Fibroblast of pulmonary artery (primary cell): ENCODE measurements at regions not wholly inside any gene's neighbourhood (a gene's known extent, or its start where the extent isn't known, plus 50 kb on each side); places are given as distances from the start of the nearest gene placed in this dataset.
A peak's percentile ranks its signal among the peaks of the same experiment; 100 is the strongest.

ENCODE experiments used
- DNase-seq: peaks from one replicate; pipeline ENCODE4 v3.0.0-alpha.2; 2010; ENCODE audit warnings: low read depth
- H3K4me3 ChIP-seq: replicated peaks from 2 replicates; pipeline ENCODE4 v1.5.1; 2011; ENCODE audit warnings: low read depth, mild to moderate bottlenecking, control low read depth, low read length, moderate library complexity
- CTCF ChIP-seq: IDR thresholded peaks from 2 replicates; pipeline ENCODE4 v1.5.1; 2011; ENCODE audit warnings: mild to moderate bottlenecking, control low read depth, low read length, inconsistent platforms; ENCODE audit errors: missing control alignments

- DNase-seq = peak; percentile 14
- TF ChIP-seq CTCF = no peak
- no peak overlapping the region for H3K4me3 ChIP-seq
Observed at GRCh38 chr5:54908774-54909525, 76.4 kb downstream of the ESM1 start.

GRCh38 chr5:54905942-54906537 lies 79.4 kb downstream of the ESM1 start:
- peak; percentile 73 for TF ChIP-seq CTCF
- H3K4me3 ChIP-seq = no peak overlapping the region
- DNase-seq = peak; percentile 87

GRCh38 chr5:54905246-54905795 lies 80.1 kb downstream of the ESM1 start:
- no peak for DNase-seq
- no peak for TF ChIP-seq CTCF
- H3K4me3 ChIP-seq = no peak overlapping the region

- DNase-seq = peak; percentile 75
- no peak overlapping the region for H3K4me3 ChIP-seq
- TF ChIP-seq CTCF = peak; percentile 77
Observed at GRCh38 chr5:54904425-54904824, 81.0 kb downstream of the ESM1 start.

- no peak for TF ChIP-seq CTCF
- no peak overlapping the region for H3K4me3 ChIP-seq
- DNase-seq = peak; percentile 45
Observed at GRCh38 chr5:54902791-54903473, 82.5 kb downstream of the ESM1 start.

- TF ChIP-seq CTCF = no peak
- peak overlapping the region; percentile 26 for H3K4me3 ChIP-seq
- DNase-seq = peak; percentile 95
Observed at GRCh38 chr5:54900984-54901725, 84.2 kb downstream of the ESM1 start.
